ENCODE measurements at regions not wholly inside any gene's neighbourhood (a gene's known extent, or its start where the extent isn't known, plus 50 kb on each side); places are given as distances from the start of the nearest gene placed in this dataset.
"Not testable (repeated sequence)": the region's sequence is repeated elsewhere in the genome, so short reads cannot be mapped to it uniquely, and the experiment has no call there.

DNA sequence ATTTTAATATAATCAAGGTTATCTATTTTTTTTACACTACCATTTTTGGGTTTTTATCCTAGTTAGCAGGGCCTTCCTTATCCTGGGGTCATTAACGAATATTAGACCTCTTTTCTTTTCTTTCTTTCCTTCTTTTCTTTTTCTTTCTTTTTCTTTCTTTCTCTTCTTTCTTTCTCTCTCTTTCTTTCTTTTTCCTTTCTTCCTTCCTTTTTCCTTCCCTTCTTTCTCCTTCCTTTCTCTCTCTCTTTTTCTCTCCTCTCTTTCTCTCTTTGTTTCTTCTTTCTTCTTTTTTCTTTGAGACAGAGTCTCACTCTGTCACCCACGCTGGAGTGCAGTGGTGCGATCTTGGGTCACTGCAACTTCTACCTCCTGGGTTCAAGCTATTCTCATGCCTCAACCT, 120.4 kb upstream of the PDE7B start:
- no peak for TF ChIP-seq EZH2 (IDR thresholded peaks at IDR 0.05; ENCODE audit: borderline replicate concordance, insufficient read depth, low read depth, low read length, poor library complexity, severe bottlenecking)
- TF ChIP-seq CTCF (IDR thresholded peaks at IDR 0.05): no peak

DNA sequence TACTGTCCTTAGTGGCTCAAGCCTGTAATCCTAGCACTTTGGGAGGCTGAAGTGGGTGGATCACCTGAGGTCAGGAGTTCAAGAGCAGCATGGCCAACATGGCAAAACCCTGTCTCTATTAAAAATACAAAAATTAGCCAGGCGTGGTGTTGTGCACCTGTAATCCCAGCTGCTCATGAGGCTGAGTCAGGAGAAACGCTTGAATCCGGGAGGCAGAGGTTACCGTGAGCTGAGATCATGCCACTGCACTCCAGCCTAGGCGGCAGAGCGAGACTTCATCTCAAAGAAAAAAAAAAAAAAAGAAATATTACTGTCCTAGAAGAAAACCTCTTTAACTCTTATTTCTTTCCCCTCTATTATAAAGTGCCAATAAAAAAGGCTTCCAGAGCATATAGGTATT, 115.2 kb upstream of the PDE7B start:
- POLR2A ChIA-PET; H3K9ac ChIP-seq (ENCODE audit: low read length); H3K4me3 ChIP-seq (ENCODE audit: control extremely low read depth in 1 of 5, extremely low read depth in 1 of 5, insufficient read depth in 1 of 5, low read depth in 2 of 5, low read length in 4 of 5); H2AFZ ChIP-seq (ENCODE audit: insufficient read depth, low read depth, low read length, poor library complexity, severe bottlenecking); H4K20me1 ChIP-seq (ENCODE audit: control insufficient read depth, insufficient read depth, low read length, poor library complexity, severe bottlenecking); H3K9me3 Mint-ChIP-seq (ENCODE audit: insufficient read depth); ATAC-seq (ENCODE audit: low read depth); H3K4me1 Mint-ChIP-seq; H3K4me3 Mint-ChIP-seq; H3K79me2 ChIP-seq (ENCODE audit: control insufficient read depth, insufficient read depth, low read length); intact Hi-C loops (cut with micrococcal nuclease); H3K9me3 ChIP-seq (ENCODE audit: control extremely low read depth in 1 of 3, control insufficient read depth in 2 of 3, insufficient read depth in 1 of 3, low read length in 2 of 3); H3K27me3 ChIP-seq (replicated peaks in 1 of 4; ENCODE audit: control extremely low read depth in 1 of 4, control insufficient read depth in 3 of 4, insufficient read depth in 4 of 4, low read length in 3 of 4); CTCF ChIA-PET; DNase-seq; H3K27ac ChIP-seq (ENCODE audit: low read length in 2 of 2); H3K4me2 ChIP-seq (replicated peaks; ENCODE audit: low read depth, low read length, poor library complexity, severe bottlenecking); H3K4me1 ChIP-seq (ENCODE audit: control insufficient read depth in 2 of 2, insufficient read depth in 2 of 2, low read length in 2 of 2); H3K27ac Mint-ChIP-seq; H3K36me3 ChIP-seq (replicated peaks in 1 of 2; ENCODE audit: control extremely low read depth in 1 of 2, control insufficient read depth in 1 of 2, extremely low read depth in 1 of 2, insufficient read depth in 2 of 2, low read length in 1 of 2): not testable (repeated sequence)
- WGBS (ENCODE audit: insufficient coverage): 100% methylated on average over 3 of the region's 6 CpGs
- H3K27me3 Mint-ChIP-seq: peaks cover 10% of the 10 kb centered on the region

More for the DNA sequence above, 120.4 kb upstream of the PDE7B start:
- H3K4me3 ChIP-seq (ENCODE audit: control extremely low read depth in 1 of 5, extremely low read depth in 1 of 5, insufficient read depth in 1 of 5, low read depth in 2 of 5, low read length in 4 of 5): no peak overlapping the region
- H3K9me3 ChIP-seq (ENCODE audit: control extremely low read depth in 1 of 3, control insufficient read depth in 2 of 3, insufficient read depth in 1 of 3, low read length in 2 of 3): peaks cover 0 to 4% (median 0%) of the 10 kb centered on the region in 3 donors
- no peak overlapping the region for H3K4me2 ChIP-seq (replicated peaks; ENCODE audit: low read depth, low read length, poor library complexity, severe bottlenecking)
- H3K27ac Mint-ChIP-seq: no peak overlapping the region
- intact Hi-C loops (cut with micrococcal nuclease): no loop called here
- no peaks in the 10 kb centered on the region for H3K79me2 ChIP-seq (ENCODE audit: control insufficient read depth, insufficient read depth, low read length)
- no peak overlapping the region for H3K27ac ChIP-seq (ENCODE audit: low read length in 2 of 2)
- peaks cover 7% of the 10 kb centered on the region for H3K27me3 Mint-ChIP-seq
- no peaks in the 10 kb centered on the region for H3K27me3 ChIP-seq (replicated peaks in 1 of 4; ENCODE audit: control extremely low read depth in 1 of 4, control insufficient read depth in 3 of 4, insufficient read depth in 4 of 4, low read length in 3 of 4)
- peaks cover 2% of the 10 kb centered on the region for H3K9me3 Mint-ChIP-seq (ENCODE audit: insufficient read depth)
- ChIA-PET POLR2A (no interaction called here), CTCF (no interaction called here)
- H3K4me3 Mint-ChIP-seq: no peak overlapping the region
- ATAC-seq (ENCODE audit: low read depth) (no peak), DNase-seq (no peak)
- H3K4me1 Mint-ChIP-seq: no peaks in the 10 kb centered on the region
- no peaks in the 10 kb centered on the region for H3K4me1 ChIP-seq (ENCODE audit: control insufficient read depth in 2 of 2, insufficient read depth in 2 of 2, low read length in 2 of 2)
- H4K20me1 ChIP-seq (ENCODE audit: control insufficient read depth, insufficient read depth, low read length, poor library complexity, severe bottlenecking): no peaks in the 10 kb centered on the region
- H3K36me3 ChIP-seq (replicated peaks in 1 of 2; ENCODE audit: control extremely low read depth in 1 of 2, control insufficient read depth in 1 of 2, extremely low read depth in 1 of 2, insufficient read depth in 2 of 2, low read length in 1 of 2): no peaks in the 10 kb centered on the region
- no peak overlapping the region for H3K9ac ChIP-seq (ENCODE audit: low read length)
- H2AFZ ChIP-seq (ENCODE audit: insufficient read depth, low read depth, low read length, poor library complexity, severe bottlenecking): no peak overlapping the region
- 97% methylated on average over 3 of the region's 3 CpGs for WGBS (ENCODE audit: insufficient coverage)

All from B cell (primary cell).